ENCODE measurements at regions not wholly inside any gene's neighbourhood (a gene's known extent, or its start where the extent isn't known, plus 50 kb on each side); places are given as distances from the start of the nearest gene placed in this dataset.

DNA sequence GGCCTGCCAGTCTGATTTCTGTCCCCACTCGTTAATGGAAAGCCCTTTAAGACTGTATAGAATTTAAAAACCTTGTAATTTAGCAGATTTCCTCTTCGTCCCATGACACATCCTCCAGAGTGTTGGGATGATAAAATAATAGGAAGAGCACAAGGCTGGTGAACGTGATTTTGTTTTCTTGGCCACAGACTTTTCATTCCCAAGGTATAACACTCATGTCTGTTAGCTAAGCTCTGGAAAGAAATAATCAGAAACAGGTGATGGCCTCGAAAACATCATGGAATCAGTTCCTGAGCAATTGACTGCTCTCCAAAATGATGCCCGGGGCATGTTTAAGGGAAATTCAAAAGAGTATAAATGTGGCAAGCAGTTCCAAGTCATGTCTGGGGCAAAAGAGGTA lies 337.8 kb upstream of the TCF4 start:
- Mint-ChIP-seq H3K4me3 (no peak overlapping the region), H3K4me1 (no peaks in the 10 kb centered on the region), H3K27ac (no peak overlapping the region), H3K36me3 (ENCODE audit: low read depth) (no peaks in the 10 kb centered on the region), H3K27me3 (ENCODE audit: low read depth) (no peaks in the 10 kb centered on the region), H3K9me3 (peaks cover 3% of the 10 kb centered on the region)
- TF ChIP-seq CTCF (IDR thresholded peaks at IDR 0.05; ENCODE audit: unreplicated experiment in 3 of 3): no peak

GRCh38 chr18:55920063-55920462 lies 332.1 kb upstream of the TCF4 start:
- H3K4me1 Mint-ChIP-seq: no peaks in the 10 kb centered on the region
- no peaks in the 10 kb centered on the region for H3K36me3 Mint-ChIP-seq (ENCODE audit: low read depth)
- H3K4me3 Mint-ChIP-seq: no peak overlapping the region
- peaks cover 11% of the 10 kb centered on the region for H3K9me3 Mint-ChIP-seq
- TF ChIP-seq CTCF (IDR thresholded peaks at IDR 0.05; ENCODE audit: unreplicated experiment in 3 of 3): no peak
- H3K27ac Mint-ChIP-seq: no peak overlapping the region
- no peaks in the 10 kb centered on the region for H3K27me3 Mint-ChIP-seq (ENCODE audit: low read depth)

DNA sequence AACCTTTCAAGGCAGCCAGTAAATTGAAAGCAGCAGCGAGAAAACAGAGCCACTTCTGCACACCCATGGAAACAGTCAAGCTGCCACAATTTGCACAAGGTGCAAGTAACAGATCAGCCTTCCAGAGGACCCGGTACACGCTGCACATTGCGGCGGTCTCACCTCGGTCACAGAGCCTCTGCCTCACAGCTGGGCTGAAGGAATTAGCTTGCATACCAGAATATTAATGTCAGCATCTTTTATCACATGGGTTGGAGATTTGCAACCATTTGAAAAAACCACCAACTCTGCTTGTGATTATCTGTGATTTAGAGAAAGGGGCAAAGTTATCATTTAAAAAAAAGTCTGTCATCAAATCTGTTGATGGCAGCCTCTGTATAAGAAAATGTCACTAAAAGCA lies 330.5 kb upstream of the TCF4 start:
- H3K9me3 Mint-ChIP-seq: peaks cover 15% of the 10 kb centered on the region
- no peaks in the 10 kb centered on the region for H3K4me1 Mint-ChIP-seq
- H3K27ac Mint-ChIP-seq: no peak overlapping the region

DNA sequence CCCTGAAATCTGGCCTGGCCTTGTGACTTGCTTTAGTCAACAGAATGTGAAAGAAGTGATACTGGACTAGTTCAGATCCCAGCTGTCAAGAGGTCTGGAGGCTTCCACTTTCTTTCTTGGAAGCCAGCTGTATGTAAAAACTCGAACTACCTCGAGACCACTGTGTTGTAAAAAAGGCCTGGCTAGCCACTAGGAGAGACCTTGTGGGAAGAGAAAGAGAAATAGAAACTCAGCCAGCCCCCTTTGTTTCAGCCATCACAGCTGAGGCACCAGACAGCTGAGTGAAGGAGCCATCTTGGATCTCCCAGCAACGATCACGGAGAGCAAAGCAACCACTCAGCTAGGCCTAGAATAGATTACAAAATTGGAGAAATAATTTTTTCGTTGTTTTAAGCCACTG lies 324.9 kb upstream of the TCF4 start:
- Mint-ChIP-seq H3K36me3 (ENCODE audit: low read depth) (no peaks in the 10 kb centered on the region), H3K9me3 (peaks cover 18% of the 10 kb centered on the region), H3K4me3 (no peak overlapping the region), H3K27me3 (ENCODE audit: low read depth) (no peaks in the 10 kb centered on the region), H3K4me1 (peaks cover 18% of the 10 kb centered on the region), H3K27ac (no peak overlapping the region)
- TF ChIP-seq CTCF (IDR thresholded peaks at IDR 0.05; ENCODE audit: unreplicated experiment in 3 of 3): no peak

More for the DNA sequence above, 330.5 kb upstream of the TCF4 start:
- no peak overlapping the region for H3K4me3 Mint-ChIP-seq
- no peak for TF ChIP-seq CTCF (IDR thresholded peaks at IDR 0.05; ENCODE audit: unreplicated experiment in 3 of 3)
- no peaks in the 10 kb centered on the region for H3K27me3 Mint-ChIP-seq (ENCODE audit: low read depth)
- no peaks in the 10 kb centered on the region for H3K36me3 Mint-ChIP-seq (ENCODE audit: low read depth)

GRCh38 chr18:55912071-55912470 lies 324.1 kb upstream of the TCF4 start:
- Mint-ChIP-seq H3K36me3 (ENCODE audit: low read depth) (no peaks in the 10 kb centered on the region), H3K9me3 (peaks cover 16% of the 10 kb centered on the region), H3K27me3 (ENCODE audit: low read depth) (no peaks in the 10 kb centered on the region), H3K4me3 (no peak overlapping the region), H3K4me1 (peaks cover 26% of the 10 kb centered on the region), H3K27ac (no peak overlapping the region)
- no peak for TF ChIP-seq CTCF (IDR thresholded peaks at IDR 0.05; ENCODE audit: unreplicated experiment in 3 of 3)

- Mint-ChIP-seq H3K4me1 (peaks cover 26% of the 10 kb centered on the region), H3K9me3 (peaks cover 10% of the 10 kb centered on the region), H3K36me3 (ENCODE audit: low read depth) (peaks cover 3% of the 10 kb centered on the region), H3K27ac (no peak overlapping the region), H3K4me3 (no peak overlapping the region), H3K27me3 (ENCODE audit: low read depth) (no peaks in the 10 kb centered on the region)
- no peak for TF ChIP-seq CTCF (IDR thresholded peaks at IDR 0.05; ENCODE audit: unreplicated experiment in 3 of 3)
These were observed 322.3 kb upstream of the TCF4 start for GRCh38 chr18:55910296-55910695.

Data from nephron (organoid).